ENCODE measurements at regions not wholly inside any gene's neighbourhood (a gene's known extent, or its start where the extent isn't known, plus 50 kb on each side); places are given as distances from the start of the nearest gene placed in this dataset.

- no peak for TF ChIP-seq CTCF (IDR thresholded peaks at IDR 0.05; ENCODE audit: low read length)
- TF ChIP-seq EZH2phosphoT487 (IDR thresholded peaks at IDR 0.05; ENCODE audit: low read length) = no peak
- TF ChIP-seq EZH2 (optimal IDR thresholded peaks at IDR 0.05; ENCODE audit: low read depth, low read length) = no peak
- Histone ChIP-seq H2AFZ (ENCODE audit: low read length) (no peak overlapping the region), H4K20me1 (ENCODE audit: insufficient read depth, low read length) (no peaks in the 10 kb centered on the region), H3K27me3 (replicated peaks; ENCODE audit: insufficient read depth, low read length) (no peaks in the 10 kb centered on the region), H3K27ac (ENCODE audit: low read length) (no peak overlapping the region), H3K36me3 (replicated peaks; ENCODE audit: insufficient read depth, low read length) (no peaks in the 10 kb centered on the region), H3K79me2 (ENCODE audit: low read length) (no peaks in the 10 kb centered on the region), H3K4me2 (ENCODE audit: low read depth, low read length) (no peak overlapping the region), H3K4me1 (ENCODE audit: low read length) (no peaks in the 10 kb centered on the region), H3F3A (ENCODE audit: insufficient read depth, low read length) (no peaks in the 10 kb centered on the region), H3K9ac (ENCODE audit: low read length) (no peak overlapping the region), H3K9me3 (replicated peaks; ENCODE audit: insufficient read depth, low read length) (no peaks in the 10 kb centered on the region), H3K4me3 (ENCODE audit: low read length) (no peak overlapping the region), H3K9me2 (replicated peaks; ENCODE audit: insufficient read depth, low read length) (no peaks in the 10 kb centered on the region)
- DNase-seq = no peak
These were observed 859.4 kb downstream of the TYW1 start for GRCh38 chr7:67856046-67856445.

GRCh38 chr7:67857698-67858097, 861.1 kb downstream of the TYW1 start:
- Histone ChIP-seq H3K9ac (ENCODE audit: low read length) (no peak overlapping the region), H3K27ac (ENCODE audit: low read length) (no peak overlapping the region), H4K20me1 (ENCODE audit: insufficient read depth, low read length) (no peaks in the 10 kb centered on the region), H3K4me2 (ENCODE audit: low read depth, low read length) (no peak overlapping the region), H2AFZ (ENCODE audit: low read length) (no peak overlapping the region), H3F3A (ENCODE audit: insufficient read depth, low read length) (no peaks in the 10 kb centered on the region), H3K9me3 (replicated peaks; ENCODE audit: insufficient read depth, low read length) (no peaks in the 10 kb centered on the region), H3K9me2 (replicated peaks; ENCODE audit: insufficient read depth, low read length) (no peaks in the 10 kb centered on the region), H3K79me2 (ENCODE audit: low read length) (no peaks in the 10 kb centered on the region), H3K36me3 (replicated peaks; ENCODE audit: insufficient read depth, low read length) (no peaks in the 10 kb centered on the region), H3K4me1 (ENCODE audit: low read length) (no peaks in the 10 kb centered on the region), H3K4me3 (ENCODE audit: low read length) (no peak overlapping the region), H3K27me3 (replicated peaks; ENCODE audit: insufficient read depth, low read length) (no peaks in the 10 kb centered on the region)
- TF ChIP-seq EZH2 (optimal IDR thresholded peaks at IDR 0.05; ENCODE audit: low read depth, low read length) (no peak), EZH2phosphoT487 (IDR thresholded peaks at IDR 0.05; ENCODE audit: low read length) (no peak), CTCF (IDR thresholded peaks at IDR 0.05; ENCODE audit: low read length) (no peak)
- no peak for DNase-seq

- no peak overlapping the region for H3K27ac ChIP-seq (ENCODE audit: low read length)
- H3K36me3 ChIP-seq (replicated peaks; ENCODE audit: insufficient read depth, low read length) = no peaks in the 10 kb centered on the region
- H3K79me2 ChIP-seq (ENCODE audit: low read length) = no peaks in the 10 kb centered on the region
- no peaks in the 10 kb centered on the region for H4K20me1 ChIP-seq (ENCODE audit: insufficient read depth, low read length)
- TF ChIP-seq EZH2 (optimal IDR thresholded peaks at IDR 0.05; ENCODE audit: low read depth, low read length) (no peak), EZH2phosphoT487 (IDR thresholded peaks at IDR 0.05; ENCODE audit: low read length) (no peak), CTCF (IDR thresholded peaks at IDR 0.05; ENCODE audit: low read length) (no peak)
- H3K4me2 ChIP-seq (ENCODE audit: low read depth, low read length) = no peak overlapping the region
- no peaks in the 10 kb centered on the region for H3K9me3 ChIP-seq (replicated peaks; ENCODE audit: insufficient read depth, low read length)
- no peaks in the 10 kb centered on the region for H3K27me3 ChIP-seq (replicated peaks; ENCODE audit: insufficient read depth, low read length)
- no peaks in the 10 kb centered on the region for H3K4me1 ChIP-seq (ENCODE audit: low read length)
- H3K9me2 ChIP-seq (replicated peaks; ENCODE audit: insufficient read depth, low read length) = no peaks in the 10 kb centered on the region
- no peak overlapping the region for H2AFZ ChIP-seq (ENCODE audit: low read length)
- no peaks in the 10 kb centered on the region for H3F3A ChIP-seq (ENCODE audit: insufficient read depth, low read length)
- DNase-seq = no peak
- H3K4me3 ChIP-seq (ENCODE audit: low read length) = no peak overlapping the region
- no peak overlapping the region for H3K9ac ChIP-seq (ENCODE audit: low read length)
These were observed 862.3 kb downstream of the TYW1 start for GRCh38 chr7:67858931-67859330.
